ENCODE measurements at regions not wholly inside any gene's neighbourhood (a gene's known extent, or its start where the extent isn't known, plus 50 kb on each side); places are given as distances from the start of the nearest gene placed in this dataset.

GRCh38 chr14:59060841-59061240 lies 127.6 kb upstream of the DAAM1 start:
- no peak for DNase-seq
- peaks cover 4% of the 10 kb centered on the region for H3K27me3 Mint-ChIP-seq (ENCODE audit: insufficient read depth)
- peaks cover 12% of the 10 kb centered on the region for H3K36me3 Mint-ChIP-seq (ENCODE audit: low read depth)
- no peaks in the 10 kb centered on the region for H3K4me1 Mint-ChIP-seq (ENCODE audit: low read depth)
- H3K4me3 Mint-ChIP-seq, result no peak overlapping the region
- H3K9me3 Mint-ChIP-seq, result peaks cover 18% of the 10 kb centered on the region
- no peak for TF ChIP-seq CTCF (IDR thresholded peaks at IDR 0.05)
- no peak overlapping the region for H3K27ac Mint-ChIP-seq

- Mint-ChIP-seq H3K27ac (no peak overlapping the region), H3K4me3 (no peak overlapping the region), H3K4me1 (ENCODE audit: low read depth) (no peaks in the 10 kb centered on the region), H3K9me3 (peaks cover 18% of the 10 kb centered on the region), H3K27me3 (ENCODE audit: insufficient read depth) (peaks cover 4% of the 10 kb centered on the region), H3K36me3 (ENCODE audit: low read depth) (peaks cover 12% of the 10 kb centered on the region)
- TF ChIP-seq CTCF (IDR thresholded peaks at IDR 0.05), result no peak
- no peak for DNase-seq
Observed at GRCh38 chr14:59061292-59061691, 127.2 kb upstream of the DAAM1 start.

- Mint-ChIP-seq H3K36me3 (ENCODE audit: low read depth) (peaks cover 12% of the 10 kb centered on the region), H3K9me3 (peaks cover 18% of the 10 kb centered on the region), H3K27ac (no peak overlapping the region), H3K27me3 (ENCODE audit: insufficient read depth) (peaks cover 4% of the 10 kb centered on the region), H3K4me1 (ENCODE audit: low read depth) (no peaks in the 10 kb centered on the region; the same call in 1 of the 2 replicates), H3K4me3 (no peak overlapping the region)
- no peak for DNase-seq
- no peak for TF ChIP-seq CTCF (IDR thresholded peaks at IDR 0.05)
Observed at GRCh38 chr14:59063259-59063658, 125.2 kb upstream of the DAAM1 start.

GRCh38 chr14:59067127-59067894 lies 121.2 kb upstream of the DAAM1 start:
- no peak for DNase-seq
- TF ChIP-seq CTCF (IDR thresholded peaks at IDR 0.05), result no peak
- Mint-ChIP-seq H3K27ac (no peak overlapping the region), H3K4me3 (no peak overlapping the region), H3K4me1 (ENCODE audit: low read depth) (no peaks in the 10 kb centered on the region; the same call in 1 of the 2 replicates), H3K27me3 (ENCODE audit: insufficient read depth) (peaks cover 3% of the 10 kb centered on the region), H3K36me3 (ENCODE audit: low read depth) (peaks cover 9% of the 10 kb centered on the region), H3K9me3 (peaks cover 13% of the 10 kb centered on the region)

- no peak for TF ChIP-seq CTCF (IDR thresholded peaks at IDR 0.05)
- no peak overlapping the region for H3K27ac Mint-ChIP-seq
- DNase-seq, result no peak
- no peaks in the 10 kb centered on the region for H3K9me3 Mint-ChIP-seq
- no peak overlapping the region for H3K4me3 Mint-ChIP-seq
- H3K36me3 Mint-ChIP-seq (ENCODE audit: low read depth), result no peaks in the 10 kb centered on the region
- H3K27me3 Mint-ChIP-seq (ENCODE audit: insufficient read depth), result peaks cover 8% of the 10 kb centered on the region
- no peaks in the 10 kb centered on the region; the same call in 1 of the 2 replicates for H3K4me1 Mint-ChIP-seq (ENCODE audit: low read depth)
Observed at GRCh38 chr14:59069163-59069854, 119.2 kb upstream of the DAAM1 start.
